ENCODE measurements at regions not wholly inside any gene's neighbourhood (a gene's known extent, or its start where the extent isn't known, plus 50 kb on each side); places are given as distances from the start of the nearest gene placed in this dataset.

DNA sequence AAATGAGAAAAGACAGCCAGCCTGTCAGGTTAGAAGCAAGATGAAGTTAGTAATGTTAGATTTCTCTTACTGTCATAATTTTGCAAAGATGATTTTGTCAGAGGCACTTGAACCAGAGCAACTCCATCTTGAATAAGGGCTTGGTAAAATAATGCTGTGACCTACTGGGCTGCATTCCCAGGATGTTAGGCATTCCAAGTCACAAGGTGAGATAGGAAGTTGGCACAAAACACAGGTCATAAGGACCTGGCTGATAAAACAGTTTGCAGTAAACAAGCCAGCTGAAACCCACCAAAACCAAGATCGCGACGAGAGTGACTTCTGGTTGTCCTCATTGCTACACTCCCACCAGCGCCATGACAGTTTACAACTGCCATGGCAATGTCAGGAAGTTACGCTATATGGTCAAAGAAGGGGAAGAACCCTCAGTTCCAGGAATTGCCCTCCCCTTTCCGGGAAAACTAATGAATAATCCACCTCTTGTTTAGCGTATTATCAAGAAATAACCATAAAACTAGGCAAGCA, 1313.5 kb upstream of the TMEM132C start:
- TF ChIP-seq, protein P1, sequence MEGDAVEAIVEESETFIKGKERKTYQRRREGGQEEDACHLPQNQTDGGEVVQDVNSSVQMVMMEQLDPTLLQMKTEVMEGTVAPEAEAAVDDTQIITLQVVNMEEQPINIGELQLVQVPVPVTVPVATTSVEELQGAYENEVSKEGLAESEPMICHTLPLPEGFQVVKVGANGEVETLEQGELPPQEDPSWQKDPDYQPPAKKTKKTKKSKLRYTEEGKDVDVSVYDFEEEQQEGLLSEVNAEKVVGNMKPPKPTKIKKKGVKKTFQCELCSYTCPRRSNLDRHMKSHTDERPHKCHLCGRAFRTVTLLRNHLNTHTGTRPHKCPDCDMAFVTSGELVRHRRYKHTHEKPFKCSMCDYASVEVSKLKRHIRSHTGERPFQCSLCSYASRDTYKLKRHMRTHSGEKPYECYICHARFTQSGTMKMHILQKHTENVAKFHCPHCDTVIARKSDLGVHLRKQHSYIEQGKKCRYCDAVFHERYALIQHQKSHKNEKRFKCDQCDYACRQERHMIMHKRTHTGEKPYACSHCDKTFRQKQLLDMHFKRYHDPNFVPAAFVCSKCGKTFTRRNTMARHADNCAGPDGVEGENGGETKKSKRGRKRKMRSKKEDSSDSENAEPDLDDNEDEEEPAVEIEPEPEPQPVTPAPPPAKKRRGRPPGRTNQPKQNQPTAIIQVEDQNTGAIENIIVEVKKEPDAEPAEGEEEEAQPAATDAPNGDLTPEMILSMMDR (IDR thresholded peaks at IDR 0.05; ENCODE audit: borderline replicate concordance, extremely low read depth, insufficient read depth), result no peak
- Histone ChIP-seq H3K4me1 (ENCODE audit: control insufficient read depth in 2 of 3, insufficient read depth in 2 of 3, low read depth in 1 of 3, low read length in 3 of 3) (no peaks in the 10 kb centered on the region), H3K36me3 (ENCODE audit: control insufficient read depth in 2 of 3, insufficient read depth in 3 of 3, low read length in 3 of 3) (no peaks in the 10 kb centered on the region), H3K9me3 (ENCODE audit: control insufficient read depth in 2 of 3, insufficient read depth in 1 of 3, low read length in 3 of 3) (no peaks in the 10 kb centered on the region), H3K9ac (ENCODE audit: low read length in 3 of 3) (no peak overlapping the region), H3K27ac (ENCODE audit: low read depth in 2 of 2, low read length in 2 of 2) (no peak overlapping the region), H3K4me3 (ENCODE audit: low read length in 3 of 3) (no peak overlapping the region), H3K27me3 (ENCODE audit: control insufficient read depth, insufficient read depth, low read length) (no peaks in the 10 kb centered on the region)
- no peak for FAIRE-seq
- intact Hi-C loops (cut with DNase I), result no loop called here
- DNase-seq, result no peak

DNA sequence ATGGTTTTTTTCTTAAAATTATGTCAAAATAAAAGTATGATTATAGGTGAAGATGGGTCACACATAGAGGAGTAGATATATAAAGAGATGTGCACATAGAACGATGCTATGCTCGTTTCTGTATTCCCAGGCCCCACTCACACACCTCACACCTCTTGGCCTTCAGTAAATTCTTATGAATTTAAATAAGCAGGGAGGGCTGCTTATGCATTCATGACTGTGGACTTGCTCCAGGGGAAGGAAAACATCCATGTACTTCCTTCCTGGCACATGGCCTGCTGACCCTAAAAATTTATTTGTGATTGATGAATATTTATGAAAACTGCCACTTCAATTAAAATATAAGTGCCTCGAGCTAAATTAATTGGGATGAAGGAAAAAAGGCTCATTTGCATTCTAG, 1306.7 kb upstream of the TMEM132C start:
- Histone ChIP-seq H3K9me3 (ENCODE audit: control insufficient read depth in 2 of 3, insufficient read depth in 1 of 3, low read length in 3 of 3) (no peaks in the 10 kb centered on the region), H3K9ac (ENCODE audit: low read length in 3 of 3) (no peak overlapping the region), H3K27ac (ENCODE audit: low read depth in 2 of 2, low read length in 2 of 2) (no peak overlapping the region), H3K4me1 (ENCODE audit: control insufficient read depth in 2 of 3, insufficient read depth in 2 of 3, low read depth in 1 of 3, low read length in 3 of 3) (no peaks in the 10 kb centered on the region), H3K27me3 (ENCODE audit: control insufficient read depth, insufficient read depth, low read length) (no peaks in the 10 kb centered on the region), H3K4me3 (ENCODE audit: low read length in 3 of 3) (no peak overlapping the region), H3K36me3 (ENCODE audit: control insufficient read depth in 2 of 3, insufficient read depth in 3 of 3, low read length in 3 of 3) (no peaks in the 10 kb centered on the region)
- intact Hi-C loops (cut with DNase I), result no loop called here
- DNase-seq (no peak), FAIRE-seq (no peak)
- TF ChIP-seq, protein P1 (IDR thresholded peaks at IDR 0.05; ENCODE audit: borderline replicate concordance, extremely low read depth, insufficient read depth), result no peak

GRCh38 chr12:126960709-126961108, 1306.3 kb upstream of the TMEM132C start:
- Histone ChIP-seq H3K9me3 (ENCODE audit: control insufficient read depth in 2 of 3, insufficient read depth in 1 of 3, low read length in 3 of 3) (no peaks in the 10 kb centered on the region), H3K27ac (ENCODE audit: low read depth in 2 of 2, low read length in 2 of 2) (no peak overlapping the region), H3K9ac (ENCODE audit: low read length in 3 of 3) (no peak overlapping the region), H3K36me3 (ENCODE audit: control insufficient read depth in 2 of 3, insufficient read depth in 3 of 3, low read length in 3 of 3) (no peaks in the 10 kb centered on the region), H3K27me3 (ENCODE audit: control insufficient read depth, insufficient read depth, low read length) (no peaks in the 10 kb centered on the region), H3K4me1 (ENCODE audit: control insufficient read depth in 2 of 3, insufficient read depth in 2 of 3, low read depth in 1 of 3, low read length in 3 of 3) (no peaks in the 10 kb centered on the region), H3K4me3 (ENCODE audit: low read length in 3 of 3) (no peak overlapping the region)
- intact Hi-C loops (cut with DNase I), result no loop called here
- TF ChIP-seq, protein P1 (IDR thresholded peaks at IDR 0.05; ENCODE audit: borderline replicate concordance, extremely low read depth, insufficient read depth), result no peak
- DNase-seq (no peak), FAIRE-seq (no peak)

DNA sequence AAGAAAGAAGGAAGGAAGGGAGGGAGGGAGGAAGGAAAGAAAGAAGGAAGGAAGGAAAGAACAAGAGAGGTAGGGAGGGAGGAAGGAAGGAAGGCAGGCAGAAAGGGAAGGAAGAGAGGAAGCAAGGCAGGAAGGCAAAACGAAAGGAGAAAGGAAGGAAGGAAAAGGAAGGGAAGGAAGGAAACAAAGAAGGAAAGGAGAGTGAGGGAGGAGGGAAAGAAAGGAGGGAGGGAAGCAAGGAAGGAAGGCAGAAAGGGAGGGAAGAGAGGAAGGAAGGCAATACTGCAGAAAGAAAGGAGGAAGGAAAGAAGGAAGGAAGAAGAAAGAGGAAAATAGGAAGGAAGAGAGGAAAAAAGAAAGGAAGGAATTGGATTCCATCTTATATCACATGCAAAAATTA, 1303.1 kb upstream of the TMEM132C start:
- no peak overlapping the region for H3K27ac ChIP-seq (ENCODE audit: low read depth in 2 of 2, low read length in 2 of 2)
- H3K27me3 ChIP-seq (ENCODE audit: control insufficient read depth, insufficient read depth, low read length), result no peaks in the 10 kb centered on the region
- TF ChIP-seq, protein P1 (IDR thresholded peaks at IDR 0.05; ENCODE audit: borderline replicate concordance, extremely low read depth, insufficient read depth), result no peak
- H3K9me3 ChIP-seq (ENCODE audit: control insufficient read depth in 2 of 3, insufficient read depth in 1 of 3, low read length in 3 of 3), result no peaks in the 10 kb centered on the region
- intact Hi-C loops (cut with DNase I), result no loop called here
- H3K4me1 ChIP-seq (ENCODE audit: control insufficient read depth in 2 of 3, insufficient read depth in 2 of 3, low read depth in 1 of 3, low read length in 3 of 3), result no peaks in the 10 kb centered on the region
- DNase-seq, result no peak
- H3K9ac ChIP-seq (ENCODE audit: low read length in 3 of 3), result no peak overlapping the region
- no peaks in the 10 kb centered on the region for H3K36me3 ChIP-seq (ENCODE audit: control insufficient read depth in 2 of 3, insufficient read depth in 3 of 3, low read length in 3 of 3)
- FAIRE-seq, result no peak
- no peak overlapping the region for H3K4me3 ChIP-seq (ENCODE audit: low read length in 3 of 3)
